HL-60 (cell line): ENCODE measurements at regions not wholly inside any gene's neighbourhood (a gene's known extent, or its start where the extent isn't known, plus 50 kb on each side); places are given as distances from the start of the nearest gene placed in this dataset.
A peak's percentile ranks its signal among the peaks of the same experiment; 100 is the strongest.

Source experiments
- DNase-seq, 2 experiments: peaks; one replicate each; pipeline ENCODE4 v3.0.0-alpha.2; 2010 to 2020; ENCODE audit warnings: low read depth in 1 of 2, low spot score in 1 of 2
- H3K27ac ChIP-seq: fragments of 250-450 bp; sonication (Bioruptor Pico); replicated peaks from 2 replicates; pipeline ENCODE4 v1.5.1; 2020; ENCODE audit warnings: mild to moderate bottlenecking, moderate library complexity
- H3K27me3 ChIP-seq: fragments of 250-450 bp; sonication (Bioruptor Pico); 2 replicates; pipeline ENCODE4 v1.5.1; 2021; ENCODE audit warnings: mild to moderate bottlenecking, moderate library complexity; ENCODE audit not compliant: insufficient read depth, poor library complexity, severe bottlenecking
- H3K4me3 ChIP-seq: replicated peaks from 2 replicates; pipeline ENCODE4 v1.5.1; 2011; ENCODE audit warnings: mild to moderate bottlenecking, control low read depth, low read length; ENCODE audit not compliant: insufficient read depth
- CTCF ChIP-seq: IDR thresholded peaks from one replicate; pipeline ENCODE4 v1.5.1; 2011; ENCODE audit warnings: low read length, control low read depth, inconsistent platforms; ENCODE audit not compliant: insufficient read depth
- GABPA ChIP-seq: IDR thresholded peaks from 2 replicates; pipeline ENCODE4 v1.6.1; 2012; ENCODE audit warnings: low read depth
- POLR2AphosphoS5 ChIP-seq: IDR thresholded peaks from 2 replicates; pipeline ENCODE4 v1.6.1; 2012; ENCODE audit warnings: low read depth
- REST ChIP-seq: IDR thresholded peaks from 2 replicates; pipeline ENCODE4 v1.6.1; 2012; ENCODE audit warnings: low read depth; ENCODE audit not compliant: insufficient replicate concordance
- SPI1 ChIP-seq: IDR thresholded peaks from 2 replicates; pipeline ENCODE4 v1.6.1; 2012; ENCODE audit warnings: low read depth, mild to moderate bottlenecking, borderline replicate concordance

GRCh38 chr17:77897741-77898301 is 60.7 kb upstream of the TNRC6C start:
- DNase-seq, result no peak
- Histone ChIP-seq H3K4me3 (no peak overlapping the region), H3K27ac (no peak overlapping the region), H3K27me3 (peaks cover 5% of the 10 kb centered on the region)
- TF ChIP-seq REST, result no peak
- TF ChIP-seq POLR2AphosphoS5, result no peak
- no peak for TF ChIP-seq SPI1
- no peak for TF ChIP-seq GABPA
- TF ChIP-seq CTCF, result no peak

GRCh38 chr17:77898521-77899434 is 59.7 kb upstream of the TNRC6C start:
- H3K27me3 ChIP-seq, result peaks cover 5% of the 10 kb centered on the region
- TF ChIP-seq POLR2AphosphoS5, result no peak
- peak; percentile 19; the same call in 1 of the 2 replicates for TF ChIP-seq SPI1
- no peak for TF ChIP-seq CTCF
- TF ChIP-seq REST, result no peak
- no peak for TF ChIP-seq GABPA

GRCh38 chr17:77899498-77899897 is 59.0 kb upstream of the TNRC6C start:
- Histone ChIP-seq H3K27ac (no peak overlapping the region), H3K4me3 (no peak overlapping the region), H3K27me3 (peaks cover 5% of the 10 kb centered on the region)
- no peak for DNase-seq
- TF ChIP-seq REST (no peak), POLR2AphosphoS5 (no peak), CTCF (no peak), GABPA (no peak), SPI1 (no peak)

More at GRCh38 chr17:77898521-77899434, 59.7 kb upstream of the TNRC6C start:
- Histone ChIP-seq H3K4me3 (no peak overlapping the region), H3K27ac (no peak overlapping the region)
- DNase-seq, result no peak
